Embryonic facial prominence (tissue), 1 donor: ENCODE measurements at regions not wholly inside any gene's neighbourhood (a gene's known extent, or its start where the extent isn't known, plus 50 kb on each side); places are given as distances from the start of the nearest gene placed in this dataset.
"Not testable (repeated sequence)": the region's sequence is repeated elsewhere in the genome, so short reads cannot be mapped to it uniquely, and the experiment has no call there.

Experiments used
- DNase-seq: peaks from one replicate; pipeline ENCODE4 v3.0.0-alpha.2; 2016; ENCODE audit errors: extremely low spot score

- no peak for DNase-seq
Observed at GRCh38 chr5:99019812-99020697, 91.2 kb upstream of the CHD1 start.

GRCh38 chr5:99019254-99019653, 90.4 kb upstream of the CHD1 start:
- DNase-seq = no peak

GRCh38 chr5:99010294-99010693, 81.5 kb upstream of the CHD1 start:
- DNase-seq = no peak

GRCh38 chr5:99008009-99008408, 79.2 kb upstream of the CHD1 start:
- not testable (repeated sequence) for DNase-seq

GRCh38 chr5:99005506-99005905, 76.7 kb upstream of the CHD1 start:
- DNase-seq = no peak

- no peak for DNase-seq
Observed at GRCh38 chr5:99004960-99005359, 76.2 kb upstream of the CHD1 start.

GRCh38 chr5:99000876-99001275, 72.1 kb upstream of the CHD1 start:
- no peak for DNase-seq

- DNase-seq = no peak
Observed at GRCh38 chr5:99000221-99000620, 71.4 kb upstream of the CHD1 start.

- no peak for DNase-seq
Observed at GRCh38 chr5:98999631-99000030, 70.8 kb upstream of the CHD1 start.

GRCh38 chr5:98997000-98997399, 68.2 kb upstream of the CHD1 start:
- no peak for DNase-seq

GRCh38 chr5:98994611-98995010, 65.8 kb upstream of the CHD1 start:
- no peak for DNase-seq

- DNase-seq = no peak
Observed at GRCh38 chr5:98993512-98993911, 64.7 kb upstream of the CHD1 start.

- no peak for DNase-seq
Observed at GRCh38 chr5:98992552-98992951, 63.7 kb upstream of the CHD1 start.

- no peak for DNase-seq
Observed at GRCh38 chr5:98989727-98990126, 60.9 kb upstream of the CHD1 start.

- no peak for DNase-seq
Observed at GRCh38 chr5:98986587-98986986, 57.8 kb upstream of the CHD1 start.

GRCh38 chr5:98982880-98983279, 54.1 kb upstream of the CHD1 start:
- DNase-seq = no peak
